HL-60 (cell line): ENCODE measurements at regions not wholly inside any gene's neighbourhood (a gene's known extent, or its start where the extent isn't known, plus 50 kb on each side); places are given as distances from the start of the nearest gene placed in this dataset.

Source experiments
- CTCF ChIP-seq: IDR thresholded peaks from one replicate; pipeline ENCODE4 v1.5.1; 2011; ENCODE audit warnings: low read length, control low read depth, inconsistent platforms; ENCODE audit not compliant: insufficient read depth
- REST ChIP-seq: IDR thresholded peaks from 2 replicates; pipeline ENCODE4 v1.6.1; 2012; ENCODE audit warnings: low read depth; ENCODE audit not compliant: insufficient replicate concordance

GRCh38 chr4:101718810-101719209 lies 71.7 kb upstream of the BANK1 start:
- TF ChIP-seq CTCF (no peak), REST (no peak)
